AG08395 (cell line): ENCODE measurements at regions not wholly inside any gene's neighbourhood (a gene's known extent, or its start where the extent isn't known, plus 50 kb on each side); places are given as distances from the start of the nearest gene placed in this dataset.
A peak's percentile ranks its signal among the peaks of the same experiment; 100 is the strongest.

ENCODE experiments used
- DNase-seq: peaks from one replicate; pipeline ENCODE4 v3.0.0; 2012; ENCODE audit warnings: mixed read lengths, low spot score

DNA sequence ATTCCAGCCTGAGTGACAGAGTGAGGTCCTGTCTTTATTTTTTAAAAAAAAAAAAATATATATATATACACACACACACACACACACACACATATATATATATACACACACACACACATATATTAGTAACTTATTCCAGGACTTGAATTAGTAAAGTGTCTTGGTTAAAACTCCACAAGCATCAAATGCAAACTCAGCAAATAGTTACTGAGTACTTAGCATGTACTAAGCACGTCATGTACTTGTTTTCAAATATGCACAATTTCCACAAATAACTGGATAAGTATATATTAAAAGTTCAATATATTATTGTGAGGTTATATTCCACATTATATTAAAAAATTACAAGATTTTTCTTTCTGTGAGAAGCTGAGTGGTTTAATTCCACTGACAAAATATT lies 304.7 kb downstream of the ZEB2 start:
- no peak for DNase-seq

- DNase-seq: no peak
These were observed 306.1 kb downstream of the ZEB2 start for GRCh38 chr2:144213797-144214196.

DNA sequence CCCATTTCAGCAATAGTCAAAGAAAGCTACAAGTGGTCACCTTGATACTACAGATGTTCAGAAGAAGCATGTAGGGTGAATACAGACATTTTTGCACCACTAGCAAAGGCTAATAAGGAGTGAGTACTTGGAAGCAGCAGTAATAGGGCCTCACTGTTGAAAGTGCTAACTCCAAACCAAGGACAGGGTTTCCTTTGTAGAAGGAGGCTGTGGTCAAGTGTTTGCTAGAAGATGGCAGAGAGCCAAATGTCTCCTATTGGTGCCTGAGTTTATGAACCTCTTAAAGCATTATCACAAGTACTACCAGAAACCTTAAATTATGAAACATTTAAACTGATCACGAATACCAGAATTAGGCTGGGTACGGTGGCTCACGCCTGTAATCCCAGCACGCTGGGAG lies 308.1 kb downstream of the ZEB2 start:
- DNase-seq: no peak

DNA sequence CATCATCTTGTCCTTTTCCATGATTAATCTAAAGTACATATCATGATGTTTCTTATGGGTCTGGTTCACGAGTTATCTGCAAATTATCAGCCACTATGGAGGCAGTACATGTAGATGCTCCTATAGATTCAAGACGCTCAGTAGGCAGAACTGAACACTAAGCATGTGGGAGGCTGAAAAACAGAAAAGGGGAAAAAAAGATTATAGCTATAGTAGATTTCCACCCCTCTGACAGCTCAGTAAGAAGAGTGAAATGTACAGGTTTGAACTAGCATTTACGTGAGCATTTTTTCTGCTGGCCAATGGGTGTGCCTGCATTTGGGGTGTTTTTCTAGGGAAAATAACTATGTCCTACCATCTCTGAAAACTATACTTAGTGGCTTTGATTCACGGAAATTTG lies 308.9 kb downstream of the ZEB2 start:
- no peak for DNase-seq

DNA sequence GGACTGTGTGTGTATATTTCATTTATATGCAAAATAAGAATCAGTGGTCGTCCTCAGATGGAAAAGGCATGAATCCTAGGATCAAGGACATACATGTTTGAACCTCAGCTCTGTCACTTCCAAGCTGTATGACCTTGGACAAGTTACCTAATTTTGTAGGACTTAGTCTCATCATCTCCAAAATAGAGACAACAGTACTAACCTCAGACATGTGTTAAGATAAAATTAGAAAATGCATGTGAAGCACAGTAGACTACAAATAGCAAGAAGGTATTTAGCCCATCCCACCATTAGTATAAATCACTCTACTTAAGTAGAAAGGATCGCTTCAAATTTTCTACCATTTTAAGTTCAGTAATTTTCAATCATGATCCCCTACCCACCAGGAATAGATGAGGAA lies 309.8 kb downstream of the ZEB2 start:
- DNase-seq: no peak

- DNase-seq: no peak
These were observed 311.0 kb downstream of the ZEB2 start for GRCh38 chr2:144208924-144209323.

DNA sequence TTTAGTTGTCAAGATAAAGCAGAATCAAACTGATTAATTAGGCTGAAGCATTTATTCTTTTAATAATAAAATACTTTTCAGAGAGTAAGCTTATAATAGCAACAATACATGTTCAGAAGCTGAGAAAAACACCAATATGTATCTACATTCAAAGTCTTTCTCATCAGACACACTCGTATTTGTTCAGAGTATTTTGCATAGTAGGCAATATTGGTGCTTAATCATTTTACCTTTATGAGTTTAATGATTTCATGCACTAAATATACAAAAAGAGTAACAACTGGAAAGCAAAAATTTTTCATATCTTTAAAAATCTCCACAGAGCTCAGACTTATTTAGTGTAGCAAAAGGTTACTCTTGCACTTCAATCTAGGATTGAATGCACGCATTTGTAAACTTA lies 313.9 kb downstream of the ZEB2 start:
- no peak for DNase-seq

- peak; percentile 31 for DNase-seq
These were observed 318.0 kb downstream of the ZEB2 start for GRCh38 chr2:144201868-144202468.

DNA sequence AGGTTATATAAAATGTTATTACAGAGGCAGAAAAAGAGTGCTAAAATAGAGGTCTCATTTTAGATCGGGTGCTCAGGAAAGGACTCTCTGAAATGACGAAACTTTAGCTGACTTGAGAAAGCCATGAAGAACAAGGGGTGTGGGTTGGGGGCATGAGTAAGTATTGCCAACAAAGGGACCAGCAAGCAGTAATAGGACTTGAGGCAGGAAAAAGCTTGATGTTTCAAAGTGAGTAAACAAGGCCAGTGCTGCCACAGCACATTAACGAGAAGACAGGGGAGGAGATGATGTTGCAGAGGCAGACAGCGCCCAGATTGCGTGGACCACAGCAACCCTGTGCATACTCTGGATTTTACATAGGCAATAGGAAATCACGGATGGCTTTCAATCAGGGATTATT lies 318.8 kb downstream of the ZEB2 start:
- no peak for DNase-seq

GRCh38 chr2:144198116-144198515 lies 321.8 kb downstream of the ZEB2 start:
- peak; percentile 8 for DNase-seq

GRCh38 chr2:144194326-144195071 lies 325.4 kb downstream of the ZEB2 start:
- DNase-seq: no peak

DNA sequence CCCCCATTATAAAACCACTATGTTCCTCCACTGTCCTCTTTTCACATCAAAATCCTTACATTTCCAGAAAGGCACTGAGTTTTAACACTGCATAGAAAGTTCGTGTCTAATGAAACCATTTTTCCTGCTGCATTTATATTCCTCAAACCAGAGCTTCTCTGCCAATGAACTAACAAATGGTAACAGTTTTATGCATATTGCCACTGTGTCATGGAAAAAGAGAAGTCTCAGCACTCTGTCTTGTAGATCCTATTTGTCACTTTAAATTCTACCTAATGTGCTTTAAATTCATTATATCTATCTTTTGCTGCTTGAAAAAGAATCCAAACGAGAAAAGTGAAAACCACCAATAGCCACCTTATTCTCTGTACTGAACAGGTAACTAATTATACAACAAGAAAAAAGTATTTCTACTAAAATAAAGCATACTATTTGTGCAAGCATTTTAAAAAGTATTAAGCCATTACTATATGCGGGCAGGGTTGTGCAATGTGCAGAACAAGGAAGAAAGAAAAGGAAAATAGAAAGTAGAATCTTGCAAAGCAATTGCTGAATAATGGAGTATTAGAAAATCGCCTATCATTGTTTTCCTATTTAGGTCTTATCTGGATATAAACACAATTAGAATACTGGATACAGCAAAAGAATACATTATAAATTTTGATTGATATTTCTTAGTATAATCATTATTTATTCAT lies 328.9 kb downstream of the ZEB2 start:
- DNase-seq: no peak

DNA sequence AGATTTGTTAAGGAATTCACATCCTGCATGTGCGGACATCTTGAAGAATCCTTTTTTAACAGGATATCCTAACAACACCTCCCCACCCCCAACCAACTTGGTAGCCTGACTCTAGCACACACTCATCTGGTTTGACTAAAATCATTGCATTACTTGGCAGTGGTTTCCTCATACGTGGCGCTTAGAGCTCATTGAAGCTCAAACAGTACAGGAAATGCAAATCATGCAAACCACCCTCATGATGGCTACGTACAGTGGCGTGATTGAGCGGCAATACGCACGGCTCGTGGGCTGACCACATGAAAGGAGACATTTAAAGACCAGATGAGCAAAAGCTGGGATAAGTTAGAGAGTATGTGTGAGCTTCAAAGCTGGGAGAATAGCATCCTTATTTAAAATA lies 336.2 kb downstream of the ZEB2 start:
- DNase-seq: peak; percentile 65

DNA sequence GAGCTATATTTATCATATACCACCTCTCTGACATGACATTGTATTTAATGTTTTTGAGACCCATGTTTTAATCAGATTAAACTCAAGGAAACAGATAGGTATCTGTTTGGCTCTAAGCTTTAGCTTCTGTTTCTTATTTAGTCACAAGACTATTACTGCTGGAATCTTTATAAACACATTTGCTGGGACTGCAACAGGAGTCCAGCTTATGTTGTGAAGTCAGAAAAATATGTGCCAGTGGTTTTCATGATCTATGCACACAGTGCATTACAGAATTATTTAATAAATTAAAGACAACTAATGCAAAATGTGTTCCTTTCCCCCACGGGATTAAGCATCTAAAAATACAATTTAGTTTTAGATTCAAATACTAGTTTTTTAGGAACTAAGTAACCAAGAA lies 338.9 kb downstream of the ZEB2 start:
- DNase-seq: peak; percentile 12

- no peak for DNase-seq
These were observed 339.8 kb downstream of the ZEB2 start for GRCh38 chr2:144180131-144180530.

DNA sequence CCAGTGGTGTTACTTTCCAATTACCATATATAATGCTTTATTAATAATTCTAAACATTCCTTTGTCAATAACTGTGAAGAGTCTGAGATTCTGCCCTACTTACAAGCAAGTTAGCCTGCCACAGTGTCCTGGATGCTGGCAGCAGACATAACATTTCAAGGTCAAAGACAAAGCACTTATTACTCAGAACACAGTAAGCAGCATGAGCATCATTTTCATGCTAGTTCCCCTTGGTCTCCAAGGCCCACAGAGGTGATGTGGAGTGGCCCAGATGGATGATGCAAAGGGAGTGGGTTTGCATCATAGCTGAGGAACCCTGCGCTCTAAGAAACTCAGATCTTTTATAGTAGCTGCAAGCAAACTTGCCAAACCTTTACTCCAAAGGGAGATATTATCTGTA lies 349.7 kb downstream of the ZEB2 start:
- no peak for DNase-seq

DNA sequence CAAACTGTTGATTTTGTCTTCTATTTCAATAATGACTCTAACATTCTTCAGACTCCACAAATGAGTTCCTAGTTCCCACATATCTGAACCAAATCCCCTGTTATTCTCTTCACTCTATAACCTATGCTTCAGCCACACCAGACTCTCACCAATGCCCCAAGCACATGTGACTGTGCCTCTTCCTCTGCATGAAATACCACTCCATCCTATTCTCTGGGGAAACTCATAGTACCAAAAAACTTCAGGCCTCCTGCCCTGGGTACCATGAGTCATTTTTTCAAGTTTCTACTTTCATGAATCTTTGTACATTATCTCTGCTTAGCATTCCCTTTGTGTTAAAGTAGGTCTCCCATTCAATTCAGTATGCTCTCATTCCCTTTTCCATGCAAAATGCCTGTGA lies 353.2 kb downstream of the ZEB2 start:
- no peak for DNase-seq

DNA sequence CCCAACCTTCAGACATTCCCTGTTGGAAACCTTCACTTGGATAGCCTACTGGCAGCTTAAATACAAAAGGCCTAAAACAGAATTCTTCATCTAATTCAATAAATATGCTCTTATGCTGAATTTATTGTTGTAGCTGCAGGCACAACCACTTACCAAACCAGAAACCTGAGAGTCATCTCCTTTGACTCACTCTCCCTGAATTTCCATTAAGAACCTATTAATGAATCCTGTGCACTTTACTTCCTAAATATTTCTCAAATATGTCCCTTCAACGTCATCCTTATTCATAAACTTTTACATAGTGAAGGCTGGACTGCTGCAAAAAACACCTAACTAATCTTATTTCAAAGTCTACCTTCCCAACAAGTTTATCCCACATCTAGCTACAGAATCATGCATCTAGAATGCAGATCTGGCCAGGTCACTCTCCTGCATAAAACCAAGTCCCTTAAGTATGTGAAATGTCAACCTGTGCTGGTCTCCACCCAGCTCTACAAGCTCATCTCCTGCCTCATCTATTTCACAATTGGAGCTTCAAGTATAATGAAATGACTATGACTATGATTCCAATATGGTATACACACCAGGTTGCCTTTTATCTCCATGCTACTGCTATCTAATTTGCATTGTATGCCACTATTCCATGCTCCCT lies 354.2 kb downstream of the ZEB2 start:
- no peak for DNase-seq

DNA sequence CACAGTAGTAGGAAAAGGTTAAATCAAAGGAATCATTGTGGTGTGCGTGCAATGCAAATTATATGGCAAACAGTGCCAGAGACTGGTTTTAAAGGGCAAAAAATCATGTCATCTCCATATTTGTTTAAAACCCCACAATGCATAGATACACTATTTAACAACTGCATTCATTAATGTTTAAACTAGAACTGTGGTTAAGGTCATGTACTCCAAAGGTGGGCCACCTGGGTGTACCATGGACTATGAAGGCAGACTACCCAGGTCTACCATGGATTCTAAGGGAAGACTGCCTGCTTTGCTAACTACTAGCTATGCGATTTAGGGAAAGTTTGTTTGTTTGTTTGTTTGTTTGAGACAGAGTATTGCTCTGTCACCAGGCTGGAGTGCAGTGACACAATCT lies 356.3 kb downstream of the ZEB2 start:
- DNase-seq: no peak

- no peak for DNase-seq
These were observed 357.3 kb downstream of the ZEB2 start for GRCh38 chr2:144162652-144163051.

DNA sequence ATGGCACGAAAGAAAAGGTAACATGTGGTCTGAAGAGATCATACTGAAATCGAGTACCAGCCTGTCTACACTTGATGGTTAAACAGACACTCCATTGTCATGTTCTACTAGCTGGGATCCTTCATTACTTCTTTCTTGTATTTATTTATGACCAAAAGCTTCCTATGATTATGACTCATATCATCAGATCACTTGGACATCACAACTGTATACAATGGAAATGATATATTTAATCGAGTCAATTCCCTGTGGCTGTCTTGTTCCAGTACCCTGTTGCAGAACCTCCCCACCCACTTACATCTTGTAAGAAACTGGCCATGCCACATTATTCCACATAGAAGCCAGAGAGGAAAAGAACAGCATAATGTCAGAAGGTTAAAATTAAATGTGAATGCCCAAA lies 358.9 kb downstream of the ZEB2 start:
- DNase-seq: no peak

DNA sequence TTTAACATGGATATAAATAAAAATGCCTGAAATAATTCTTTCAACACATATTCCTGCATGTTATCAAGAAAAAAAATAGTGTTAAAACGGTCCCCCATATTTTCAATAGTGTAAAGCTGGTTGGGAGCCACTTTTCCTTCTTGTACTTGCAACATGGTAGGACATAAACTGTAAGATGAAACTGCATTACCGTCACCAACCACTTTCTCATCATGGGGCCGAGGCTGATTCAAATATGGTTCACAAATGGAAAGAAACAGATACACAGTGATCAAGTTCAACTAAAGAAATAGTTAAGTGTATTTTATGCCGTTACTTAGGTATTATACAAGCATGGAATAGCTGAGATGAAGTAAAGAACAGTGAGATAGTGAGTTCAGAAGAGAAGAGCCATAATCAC lies 360.7 kb downstream of the ZEB2 start:
- DNase-seq: no peak

DNA sequence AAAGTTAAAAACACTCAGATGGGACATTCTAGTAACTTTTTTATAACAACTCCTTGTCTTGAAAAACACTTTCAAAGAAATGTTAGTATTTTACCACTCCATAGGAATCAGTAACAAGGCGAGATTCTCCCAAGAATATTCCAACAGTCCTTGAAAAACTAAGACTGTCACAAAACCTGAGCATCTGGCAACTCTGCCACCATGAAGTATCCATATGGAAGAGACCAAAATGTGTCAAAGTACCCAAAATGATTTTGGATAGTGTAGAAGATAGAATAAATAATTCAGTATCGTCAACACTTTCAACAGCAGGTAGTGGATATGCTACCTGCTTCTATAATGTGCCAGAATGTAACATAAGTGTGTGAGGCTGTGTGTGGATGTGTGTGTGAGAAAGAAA lies 361.8 kb downstream of the ZEB2 start:
- DNase-seq: no peak
